Testis (tissue), 2 donors: ENCODE measurements at regions not wholly inside any gene's neighbourhood (a gene's known extent, or its start where the extent isn't known, plus 50 kb on each side); places are given as distances from the start of the nearest gene placed in this dataset.

Experiments used
- DNase-seq: peaks from one replicate; pipeline ENCODE4 v3.0.0-alpha.2; 2019
- H3K27ac ChIP-seq, 2 donors: fragments of 200-600 bp; sonication (generic); one replicate each; pipeline ENCODE4 v1.5.1; 2019
- H3K27me3 ChIP-seq: fragments of 200-600 bp; sonication (generic); one replicate; pipeline ENCODE4 v1.5.1; 2019
- H3K36me3 ChIP-seq: fragments of 200-600 bp; sonication (generic); one replicate; pipeline ENCODE4 v1.5.1; 2017; ENCODE audit warnings: low read depth; ENCODE audit errors: missing control alignments
- H3K4me1 ChIP-seq: fragments of 200-600 bp; sonication (generic); one replicate; pipeline ENCODE4 v1.5.1; 2019
- H3K4me3 ChIP-seq, 2 donors: fragments of 200-600 bp; sonication (generic); one replicate each; pipeline ENCODE4 v1.5.1; 2017 to 2019
- H3K9me3 ChIP-seq: fragments of 200-600 bp; sonication (generic); one replicate; pipeline ENCODE4 v1.5.1; 2017
- CTCF ChIP-seq, 3 experiments: fragments of 450-650 bp in 2 of 3; fragments of 200-600 bp in 1 of 3; sonication (generic) in 1 of 3; IDR thresholded peaks; one replicate each; pipeline ENCODE4 v1.5.1; 2016 to 2019; ENCODE audit warnings: antibody characterized with exemption in 3 of 3, mild to moderate bottlenecking in 2 of 3, moderate library complexity in 1 of 3
- POLR2A ChIP-seq: fragments of 450-650 bp; IDR thresholded peaks from one replicate; pipeline ENCODE4 v1.6.1; 2017; ENCODE audit warnings: antibody characterized with exemption, mild to moderate bottlenecking, moderate library complexity
- WGBS, 2 donors: methylation state at CpG; one replicate each; pipeline ENCODE4 v1.1.5; 2018; 5-methylcytosine and 5-hydroxymethylcytosine counted together
- intact Hi-C: fragments of 100-400 bp; cut with DNase I; formaldehyde crosslinking; loops from one replicate; pipeline ENCODE4 v1.15.1; 2023; ENCODE audit warnings: low total_unique reads

GRCh38 chr12:59850268-59850667 is 254.4 kb downstream of the SLC16A7 start:
- H3K36me3 ChIP-seq, result no peaks in the 10 kb centered on the region
- H3K4me3 ChIP-seq, result no peak overlapping the region
- no peaks in the 10 kb centered on the region for H3K27me3 ChIP-seq
- intact Hi-C loops, result no loop called here
- H3K9me3 ChIP-seq, result no peaks in the 10 kb centered on the region
- 86 to 90% methylated on average over 2 of the region's 2 CpGs for WGBS, 2 donors
- no peak overlapping the region for H3K27ac ChIP-seq
- no peak for TF ChIP-seq CTCF (IDR thresholded peaks at IDR 0.05)
- no peak for TF ChIP-seq POLR2A
- no peak for DNase-seq
- no peaks in the 10 kb centered on the region for H3K4me1 ChIP-seq

- no peaks in the 10 kb centered on the region for H3K4me1 ChIP-seq
- no peaks in the 10 kb centered on the region for H3K36me3 ChIP-seq
- no peaks in the 10 kb centered on the region for H3K27me3 ChIP-seq
- 85% methylated on average over 2 of the region's 2 CpGs for WGBS, 2 donors
- no peak for DNase-seq
- TF ChIP-seq CTCF (IDR thresholded peaks at IDR 0.05), result no peak
- no peak for TF ChIP-seq POLR2A
- H3K4me3 ChIP-seq, result no peak overlapping the region
- no peaks in the 10 kb centered on the region for H3K9me3 ChIP-seq
- intact Hi-C loops, result no loop called here
- no peak overlapping the region for H3K27ac ChIP-seq
Measured at GRCh38 chr12:59858508-59859170, 262.8 kb downstream of the SLC16A7 start.

GRCh38 chr12:59859171-59859510 is 263.3 kb downstream of the SLC16A7 start:
- Histone ChIP-seq H3K27ac (no peak overlapping the region), H3K4me1 (no peaks in the 10 kb centered on the region), H3K27me3 (no peaks in the 10 kb centered on the region), H3K36me3 (no peaks in the 10 kb centered on the region), H3K4me3 (no peak overlapping the region), H3K9me3 (no peaks in the 10 kb centered on the region)
- intact Hi-C loops, result no loop called here
- DNase-seq, result no peak
- no peak for TF ChIP-seq CTCF (IDR thresholded peaks at IDR 0.05)
- TF ChIP-seq POLR2A, result no peak
- WGBS, 2 donors, result 81 to 86% methylated on average over 1 of the region's 1 CpG

GRCh38 chr12:59861635-59862034 is 265.8 kb downstream of the SLC16A7 start:
- no peak overlapping the region for H3K4me3 ChIP-seq
- no peak for DNase-seq
- H3K4me1 ChIP-seq, result no peaks in the 10 kb centered on the region
- H3K27me3 ChIP-seq, result no peaks in the 10 kb centered on the region
- WGBS, 2 donors, result 88% methylated on average over 3 of the region's 3 CpGs
- no peaks in the 10 kb centered on the region for H3K9me3 ChIP-seq
- no peak overlapping the region for H3K27ac ChIP-seq
- no peaks in the 10 kb centered on the region for H3K36me3 ChIP-seq
- no peak for TF ChIP-seq CTCF (IDR thresholded peaks at IDR 0.05)
- TF ChIP-seq POLR2A, result no peak
- intact Hi-C loops, result no loop called here

- no peak overlapping the region for H3K4me3 ChIP-seq
- no peak overlapping the region for H3K27ac ChIP-seq
- TF ChIP-seq POLR2A, result no peak
- TF ChIP-seq CTCF (IDR thresholded peaks at IDR 0.05), result no peak
- no peaks in the 10 kb centered on the region for H3K4me1 ChIP-seq
- no peaks in the 10 kb centered on the region for H3K27me3 ChIP-seq
- 89 to 98% methylated on average over 1 of the region's 1 CpG for WGBS, 2 donors
- H3K9me3 ChIP-seq, result no peaks in the 10 kb centered on the region
- no peaks in the 10 kb centered on the region for H3K36me3 ChIP-seq
- intact Hi-C loops, result no loop called here
- no peak for DNase-seq
Measured at GRCh38 chr12:59867055-59867454, 271.2 kb downstream of the SLC16A7 start.
